DND-41 (cell line): ENCODE measurements at regions not wholly inside any gene's neighbourhood (a gene's known extent, or its start where the extent isn't known, plus 50 kb on each side); places are given as distances from the start of the nearest gene placed in this dataset.

Experiments
- CTCF ChIP-seq: IDR thresholded peaks from 2 replicates; pipeline ENCODE4 v1.5.1; 2012; ENCODE audit warnings: borderline replicate concordance, low read length, moderate library complexity, mild to moderate bottlenecking; ENCODE audit not compliant: poor library complexity, severe bottlenecking; ENCODE audit errors: extremely low read depth
- EZH2 ChIP-seq: IDR thresholded peaks from 3 replicates; pipeline ENCODE4 v1.6.1; 2012; ENCODE audit warnings: borderline replicate concordance, low read depth, mild to moderate bottlenecking, moderate library complexity, low read length, inconsistent platforms; ENCODE audit not compliant: severe bottlenecking

- TF ChIP-seq CTCF (no peak), EZH2 (no peak)
These were observed 340.4 kb downstream of the NKX6-1 start for GRCh38 chr4:84158670-84159069.
